ENCODE measurements at regions not wholly inside any gene's neighbourhood (a gene's known extent, or its start where the extent isn't known, plus 50 kb on each side); places are given as distances from the start of the nearest gene placed in this dataset.

GRCh38 chr2:221097568-221097915, 474.6 kb downstream of the EPHA4 start:
- no peak overlapping the region for H3K9ac ChIP-seq (ENCODE audit: low read length)
- no peak overlapping the region for H3K27ac Mint-ChIP-seq (ENCODE audit: unreplicated experiment)
- H3K4me2 ChIP-seq (ENCODE audit: low read length), result peak overlapping the region; percentile 62
- peak overlapping the region; percentile 21 for H3K27ac ChIP-seq (ENCODE audit: low read depth, low read length)
- H4K20me1 ChIP-seq (ENCODE audit: insufficient read depth, low read length), result no peaks in the 10 kb centered on the region
- peak; percentile 94 for DNase-seq (ENCODE audit: low read depth)
- no peaks in the 10 kb centered on the region for H3K36me3 ChIP-seq (ENCODE audit: insufficient read depth, low read length)
- no peaks in the 10 kb centered on the region for H3K9me3 ChIP-seq (ENCODE audit: insufficient read depth, low read depth, low read length)
- H3K4me1 Mint-ChIP-seq (ENCODE audit: low read depth, unreplicated experiment), result peaks cover 16% of the 10 kb centered on the region
- no peak overlapping the region for H3K4me3 Mint-ChIP-seq (ENCODE audit: unreplicated experiment)
- no peak for FAIRE-seq
- no peak overlapping the region for H2AFZ ChIP-seq (ENCODE audit: low read depth, low read length)
- no peaks in the 10 kb centered on the region for H3K27me3 Mint-ChIP-seq (ENCODE audit: low read depth, unreplicated experiment)
- H3K9me3 Mint-ChIP-seq (ENCODE audit: unreplicated experiment), result no peaks in the 10 kb centered on the region
- no peak overlapping the region for H3K4me3 ChIP-seq (ENCODE audit: insufficient read depth, low read depth, low read length)
- H3K4me1 ChIP-seq (ENCODE audit: insufficient read depth, low read length), result peaks cover 25% of the 10 kb centered on the region
- no peaks in the 10 kb centered on the region for H3K79me2 ChIP-seq (ENCODE audit: insufficient read depth, low read length)
- no peaks in the 10 kb centered on the region for H3K27me3 ChIP-seq (ENCODE audit: insufficient read depth, low read length)
- TF ChIP-seq EZH2 (IDR thresholded peaks at IDR 0.05; ENCODE audit: insufficient read depth, low read length) (no peak), CTCF (IDR thresholded peaks at IDR 0.05; ENCODE audit: insufficient read depth, low read depth, low read length) (no peak)
- no peaks in the 10 kb centered on the region for H3K36me3 Mint-ChIP-seq (ENCODE audit: low read depth, unreplicated experiment)

GRCh38 chr2:221097949-221098348, 474.2 kb downstream of the EPHA4 start:
- Histone ChIP-seq H3K4me2 (ENCODE audit: low read length) (peak overlapping the region; percentile 62), H3K27ac (ENCODE audit: low read depth, low read length) (no peak overlapping the region), H3K4me3 (ENCODE audit: insufficient read depth, low read depth, low read length) (no peak overlapping the region), H3K9me3 (ENCODE audit: insufficient read depth, low read depth, low read length) (no peaks in the 10 kb centered on the region), H3K27me3 (ENCODE audit: insufficient read depth, low read length) (no peaks in the 10 kb centered on the region), H4K20me1 (ENCODE audit: insufficient read depth, low read length) (no peaks in the 10 kb centered on the region), H3K4me1 (ENCODE audit: insufficient read depth, low read length) (peaks cover 25% of the 10 kb centered on the region), H3K9ac (ENCODE audit: low read length) (no peak overlapping the region), H2AFZ (ENCODE audit: low read depth, low read length) (no peak overlapping the region), H3K79me2 (ENCODE audit: insufficient read depth, low read length) (no peaks in the 10 kb centered on the region), H3K36me3 (ENCODE audit: insufficient read depth, low read length) (no peaks in the 10 kb centered on the region)
- H3K4me1 Mint-ChIP-seq (ENCODE audit: low read depth, unreplicated experiment), result peaks cover 20% of the 10 kb centered on the region
- TF ChIP-seq EZH2 (IDR thresholded peaks at IDR 0.05; ENCODE audit: insufficient read depth, low read length), result no peak
- FAIRE-seq (no peak), DNase-seq (ENCODE audit: low read depth) (no peak)
- no peak overlapping the region for H3K27ac Mint-ChIP-seq (ENCODE audit: unreplicated experiment)
- H3K36me3 Mint-ChIP-seq (ENCODE audit: low read depth, unreplicated experiment), result no peaks in the 10 kb centered on the region
- no peaks in the 10 kb centered on the region for H3K27me3 Mint-ChIP-seq (ENCODE audit: low read depth, unreplicated experiment)
- no peaks in the 10 kb centered on the region for H3K9me3 Mint-ChIP-seq (ENCODE audit: unreplicated experiment)
- H3K4me3 Mint-ChIP-seq (ENCODE audit: unreplicated experiment), result no peak overlapping the region

- Mint-ChIP-seq H3K4me1 (ENCODE audit: low read depth, unreplicated experiment) (peaks cover 20% of the 10 kb centered on the region), H3K27ac (ENCODE audit: unreplicated experiment) (no peak overlapping the region), H3K9me3 (ENCODE audit: unreplicated experiment) (peaks cover 2% of the 10 kb centered on the region), H3K4me3 (ENCODE audit: unreplicated experiment) (no peak overlapping the region), H3K27me3 (ENCODE audit: low read depth, unreplicated experiment) (no peaks in the 10 kb centered on the region), H3K36me3 (ENCODE audit: low read depth, unreplicated experiment) (no peaks in the 10 kb centered on the region)
- Histone ChIP-seq H3K4me3 (ENCODE audit: insufficient read depth, low read depth, low read length) (no peak overlapping the region), H4K20me1 (ENCODE audit: insufficient read depth, low read length) (no peaks in the 10 kb centered on the region), H3K9me3 (ENCODE audit: insufficient read depth, low read depth, low read length) (no peaks in the 10 kb centered on the region), H3K36me3 (ENCODE audit: insufficient read depth, low read length) (no peaks in the 10 kb centered on the region), H3K4me2 (ENCODE audit: low read length) (no peak overlapping the region), H3K4me1 (ENCODE audit: insufficient read depth, low read length) (peaks cover 30% of the 10 kb centered on the region), H3K27ac (ENCODE audit: low read depth, low read length) (no peak overlapping the region), H3K27me3 (ENCODE audit: insufficient read depth, low read length) (no peaks in the 10 kb centered on the region), H2AFZ (ENCODE audit: low read depth, low read length) (no peak overlapping the region), H3K9ac (ENCODE audit: low read length) (no peak overlapping the region), H3K79me2 (ENCODE audit: insufficient read depth, low read length) (no peaks in the 10 kb centered on the region)
- FAIRE-seq, result no peak
- TF ChIP-seq EZH2 (IDR thresholded peaks at IDR 0.05; ENCODE audit: insufficient read depth, low read length) (no peak), CTCF (IDR thresholded peaks at IDR 0.05; ENCODE audit: insufficient read depth, low read depth, low read length) (peak; percentile 19)
- no peak for DNase-seq (ENCODE audit: low read depth)
Observed at GRCh38 chr2:221100467-221101089, 471.5 kb downstream of the EPHA4 start.
